ENCODE measurements at regions not wholly inside any gene's neighbourhood (a gene's known extent, or its start where the extent isn't known, plus 50 kb on each side); places are given as distances from the start of the nearest gene placed in this dataset.

DNA sequence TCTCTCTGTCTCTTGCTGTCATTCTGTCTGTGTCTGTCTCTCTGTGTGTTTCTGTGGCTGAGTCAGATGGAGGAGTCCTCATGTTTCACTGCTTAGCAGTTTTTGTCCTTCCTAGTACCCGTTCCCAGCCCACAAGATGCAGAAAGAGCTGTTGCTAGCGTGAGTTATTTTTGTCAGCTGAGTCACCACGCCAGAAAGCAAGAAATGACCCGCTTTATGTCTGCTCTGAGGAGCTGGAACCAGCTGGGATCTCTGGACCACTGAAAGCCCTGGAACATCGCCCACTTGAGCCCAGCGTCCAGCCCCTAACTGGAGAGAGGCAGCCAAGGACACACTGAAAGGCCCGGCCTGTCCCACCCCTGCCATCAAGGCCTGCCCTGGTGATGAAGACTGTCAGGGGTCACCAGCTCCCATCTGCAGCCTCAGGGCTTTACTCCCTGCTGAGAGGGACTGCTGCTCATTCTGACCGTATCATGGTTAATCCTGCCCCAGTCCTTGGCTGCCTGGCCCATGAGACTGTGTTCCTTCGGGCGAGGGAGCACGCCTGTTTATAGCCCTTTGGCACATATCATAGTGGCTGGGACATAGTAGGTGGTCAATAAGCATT, 101.7 kb upstream of the TPM1 start:
- no peak for DNase-seq (ENCODE audit: low read depth in 3 of 3)

DNA sequence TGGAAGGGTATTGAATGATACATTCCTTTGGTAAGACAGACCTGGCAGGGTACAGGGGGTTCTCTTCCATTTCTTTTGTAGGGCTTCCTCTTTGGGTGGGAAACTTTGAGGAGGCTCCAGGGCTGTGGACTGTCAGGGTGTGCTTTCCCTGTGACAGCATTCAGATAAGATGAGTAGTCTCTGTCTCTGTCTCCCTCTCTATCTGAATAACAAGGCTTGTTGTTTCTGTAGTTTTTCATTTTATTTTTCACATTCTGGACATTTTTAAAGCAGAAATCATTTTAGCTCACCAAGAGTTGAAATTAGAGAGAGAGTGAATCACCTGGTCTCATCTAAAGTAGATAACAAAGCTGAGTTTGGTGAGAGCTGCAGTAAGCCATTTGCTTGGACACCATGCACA, 100.8 kb upstream of the TPM1 start:
- no peak for DNase-seq (ENCODE audit: low read depth in 3 of 3)

DNA sequence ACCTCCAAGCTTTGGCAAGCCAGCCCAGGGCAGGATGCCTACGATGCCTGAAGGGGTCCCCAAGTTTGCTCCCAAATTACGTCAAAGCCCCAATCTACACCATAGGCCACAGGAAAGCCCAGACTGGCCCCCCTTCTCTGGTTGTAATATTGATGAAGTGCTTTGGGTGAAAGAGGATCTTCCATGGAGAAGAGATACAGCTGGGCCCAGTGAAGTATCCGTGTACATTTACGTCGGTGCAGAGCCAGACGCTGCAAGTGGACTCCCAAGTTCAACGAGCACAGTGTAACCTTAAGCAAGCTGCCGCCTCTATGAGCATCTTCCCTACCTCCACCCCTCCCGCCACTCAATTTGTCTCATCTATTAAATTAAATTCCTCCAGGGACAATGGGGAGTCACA, 100.1 kb upstream of the TPM1 start:
- no peak for DNase-seq (ENCODE audit: low read depth in 3 of 3)

DNA sequence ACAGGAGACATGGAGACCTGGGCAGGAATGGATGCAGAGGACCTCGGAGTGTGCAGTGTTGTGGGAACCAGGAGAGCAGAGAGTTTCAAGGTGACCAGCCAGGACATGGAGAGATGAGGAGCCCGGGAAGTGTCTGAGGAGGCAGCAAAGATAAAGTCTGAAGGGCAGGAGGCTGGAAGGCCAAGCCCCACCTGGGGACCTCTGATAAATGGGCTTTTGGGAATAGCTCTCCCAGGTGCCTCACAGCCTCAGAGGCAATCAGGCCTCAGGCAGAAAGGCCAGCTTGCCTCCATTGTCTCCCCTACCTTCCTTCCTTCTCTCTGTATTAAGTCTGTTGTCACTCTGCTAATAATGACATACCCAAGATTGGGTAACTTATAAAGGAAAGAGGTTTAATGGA, 97.5 kb upstream of the TPM1 start:
- DNase-seq (ENCODE audit: low read depth in 3 of 3) = no peak

DNA sequence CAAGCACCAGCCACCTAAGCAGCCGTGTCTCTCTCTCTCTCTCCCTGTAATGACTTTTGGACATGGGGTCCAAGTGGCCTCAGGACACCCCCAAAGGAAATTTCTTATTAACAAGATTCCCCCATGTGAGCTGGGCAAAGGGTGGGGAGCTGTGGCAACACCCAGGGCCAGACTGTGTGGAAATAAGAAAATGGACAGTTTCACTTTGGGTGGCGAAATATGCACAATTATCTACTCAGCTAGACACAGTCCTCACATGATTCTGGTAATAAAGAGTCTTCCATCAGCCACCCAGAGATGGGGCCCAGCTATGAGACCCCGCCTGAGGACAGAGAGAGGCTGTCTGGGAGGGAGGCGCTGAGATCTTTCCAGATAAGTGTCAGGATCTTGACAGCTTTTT, 96.8 kb upstream of the TPM1 start:
- no peak for DNase-seq (ENCODE audit: low read depth in 3 of 3)

DNA sequence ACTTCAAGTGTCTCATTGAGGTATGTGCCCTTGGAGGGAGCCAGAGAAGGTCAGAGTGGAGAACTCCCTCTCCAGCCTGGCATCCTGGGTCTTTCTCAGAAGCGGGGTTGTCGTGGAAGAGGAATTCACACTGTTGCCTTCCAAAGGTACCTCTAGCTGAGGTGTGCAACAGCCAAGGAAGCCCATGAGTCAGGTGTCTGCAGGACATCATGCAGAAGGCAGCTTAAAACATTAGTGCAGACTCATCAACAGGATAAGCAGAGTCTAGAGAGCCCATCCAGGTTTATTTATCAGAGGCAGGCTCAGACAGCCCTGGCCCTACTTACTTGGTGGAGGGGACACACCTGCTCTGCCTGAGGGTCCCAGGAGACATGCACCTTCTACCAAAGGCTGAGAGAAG, 95.6 kb upstream of the TPM1 start:
- no peak for DNase-seq (ENCODE audit: low read depth in 3 of 3)

DNA sequence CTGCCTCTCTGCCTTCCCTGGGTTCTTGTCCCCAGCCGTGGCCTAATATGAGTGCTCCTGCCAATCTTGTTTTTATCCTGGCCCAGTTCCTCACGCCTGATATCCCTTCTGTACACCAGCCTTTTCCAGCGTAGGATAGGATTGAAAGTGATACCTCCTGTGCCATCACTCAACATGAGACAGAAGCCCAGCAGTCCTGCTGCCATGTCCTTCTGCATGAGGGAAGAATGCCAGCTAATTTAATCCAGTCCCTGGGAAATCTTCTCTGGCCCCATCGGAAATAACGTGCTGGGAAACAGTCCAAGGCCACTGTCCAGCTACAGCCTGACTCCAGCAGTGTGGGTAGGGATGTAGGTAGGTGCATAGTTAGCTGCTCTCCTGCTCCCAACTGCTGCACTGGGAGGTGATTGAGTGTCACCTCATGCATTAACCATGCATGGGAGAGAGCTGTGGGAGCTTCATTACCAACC, 92.0 kb upstream of the TPM1 start:
- DNase-seq (ENCODE audit: low read depth in 3 of 3) = no peak

DNA sequence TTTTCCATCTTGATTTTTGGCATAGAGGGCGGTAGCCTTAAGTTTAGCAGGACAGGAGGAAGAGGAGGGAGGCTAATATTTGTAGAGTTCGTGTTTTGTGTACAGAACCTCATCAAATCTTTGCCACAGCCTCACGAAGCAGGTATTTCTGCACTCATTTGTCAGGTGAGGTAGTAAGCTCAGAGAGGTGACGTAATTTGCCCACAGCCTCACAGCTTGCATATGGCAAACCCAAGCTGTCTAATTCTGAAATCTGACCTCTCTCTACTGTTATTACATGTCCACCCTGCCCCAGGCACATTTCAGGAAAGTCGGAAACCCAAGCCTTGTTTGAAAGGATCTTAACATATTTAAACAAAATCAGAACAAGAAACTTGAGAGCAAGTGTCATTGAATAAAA, 91.1 kb upstream of the TPM1 start:
- no peak for DNase-seq (ENCODE audit: low read depth in 3 of 3)

DNA sequence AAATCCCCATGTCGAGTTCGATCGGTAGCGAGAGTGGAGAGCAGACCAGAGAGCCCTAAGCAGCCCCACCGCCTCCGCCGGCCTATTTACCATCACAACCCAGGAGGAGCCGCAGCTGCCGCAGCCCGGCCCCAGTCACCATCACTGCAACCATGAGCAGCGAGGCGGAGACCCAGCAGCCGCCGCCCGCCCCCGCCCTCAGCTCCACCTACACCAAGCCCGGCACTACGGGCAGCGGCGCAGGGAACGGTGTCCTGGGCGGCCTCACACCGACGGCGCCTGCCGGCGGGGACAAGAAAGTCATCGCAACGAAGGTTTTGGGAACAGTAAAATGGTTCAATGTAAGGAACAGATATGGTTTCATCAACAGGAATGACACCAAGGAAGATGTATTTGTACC, 89.5 kb upstream of the TPM1 start:
- no peak for DNase-seq (ENCODE audit: low read depth in 3 of 3)

DNA sequence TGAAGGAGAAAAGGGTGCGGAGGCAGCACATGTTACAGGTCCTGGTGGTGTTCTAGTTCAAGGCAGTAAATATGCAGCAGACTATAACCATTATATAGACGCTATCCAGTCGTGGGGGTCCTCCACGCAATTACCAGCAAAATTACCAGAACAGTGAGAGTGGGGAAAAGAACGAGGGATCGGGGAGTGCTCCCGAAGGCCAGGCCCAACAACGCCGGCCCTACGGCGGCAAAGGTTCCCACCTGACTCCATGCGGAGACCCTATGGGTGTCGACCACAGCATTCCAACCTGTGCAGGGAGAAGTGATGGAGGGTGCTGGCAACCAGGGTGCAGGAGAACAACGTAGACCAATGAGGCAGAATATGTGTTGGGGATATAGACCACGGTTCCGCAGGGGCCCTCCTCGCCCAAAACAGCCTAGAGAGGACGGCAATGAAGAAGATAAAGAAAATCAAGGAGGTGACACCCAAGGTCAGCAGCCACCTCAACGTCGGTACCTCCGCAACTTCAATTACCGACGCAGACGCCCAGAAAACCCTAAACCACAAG, 89.0 kb upstream of the TPM1 start:
- no peak for DNase-seq (ENCODE audit: low read depth in 3 of 3)

DNA sequence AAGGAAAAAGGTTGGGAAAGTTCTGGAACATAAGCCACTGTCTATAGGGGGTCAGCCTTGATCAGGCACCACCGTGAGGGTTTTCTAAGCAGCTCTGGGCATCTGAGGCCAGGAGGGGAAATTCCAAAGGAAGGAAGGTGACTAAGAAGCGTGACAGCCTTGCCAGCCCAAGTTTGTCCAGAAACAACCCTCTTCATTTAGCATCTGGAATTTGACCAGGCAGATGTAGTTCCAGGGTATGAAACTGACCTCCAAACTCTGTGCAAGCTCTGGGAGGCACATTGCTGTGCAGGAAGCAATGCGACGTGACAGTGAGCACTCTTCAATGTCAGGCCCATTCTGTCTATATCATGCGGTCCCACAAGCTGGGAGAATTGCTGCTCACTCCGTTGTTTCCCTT, 85.4 kb upstream of the TPM1 start:
- DNase-seq (ENCODE audit: low read depth in 3 of 3) = no peak

DNA sequence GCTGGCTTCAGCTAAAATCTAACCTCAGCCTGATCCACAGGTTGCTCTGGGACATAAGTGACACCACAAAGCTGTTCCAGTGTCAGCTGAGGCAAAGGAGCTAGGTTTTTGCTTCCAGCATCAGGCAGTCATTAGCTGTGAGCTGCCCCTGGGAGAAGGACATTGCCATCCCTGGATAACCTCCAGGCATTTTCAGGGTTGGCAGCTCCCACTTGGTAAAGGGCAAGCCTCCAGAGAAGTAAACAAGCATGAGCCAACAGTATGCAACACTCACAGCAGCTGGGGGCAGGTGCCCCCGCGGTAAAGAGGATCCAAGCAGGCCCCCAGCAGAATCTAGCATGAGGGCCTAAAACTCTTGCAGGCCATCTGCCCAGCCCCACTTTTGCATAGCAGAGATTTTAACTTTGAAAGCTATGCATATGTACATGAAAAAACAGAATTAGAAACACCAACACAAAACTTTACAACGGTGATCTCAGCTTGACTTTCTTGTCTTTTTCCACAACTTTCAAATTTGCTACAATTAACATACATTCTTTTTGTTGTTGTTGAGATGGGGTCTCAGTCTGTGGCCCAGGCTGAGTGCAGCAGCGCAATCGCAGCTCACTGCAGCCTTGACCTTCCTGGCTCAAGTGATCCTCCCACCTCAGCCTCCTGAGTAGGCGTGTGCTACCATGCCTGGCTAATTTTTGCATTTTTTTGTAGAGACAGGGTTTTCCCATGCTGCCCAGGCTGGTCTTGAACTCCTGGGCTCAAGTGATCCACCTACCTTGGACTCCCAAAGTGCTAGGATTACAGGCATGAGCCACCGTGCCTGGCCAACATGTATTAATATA, 83.8 kb upstream of the TPM1 start:
- no peak for DNase-seq (ENCODE audit: low read depth in 3 of 3)

DNA sequence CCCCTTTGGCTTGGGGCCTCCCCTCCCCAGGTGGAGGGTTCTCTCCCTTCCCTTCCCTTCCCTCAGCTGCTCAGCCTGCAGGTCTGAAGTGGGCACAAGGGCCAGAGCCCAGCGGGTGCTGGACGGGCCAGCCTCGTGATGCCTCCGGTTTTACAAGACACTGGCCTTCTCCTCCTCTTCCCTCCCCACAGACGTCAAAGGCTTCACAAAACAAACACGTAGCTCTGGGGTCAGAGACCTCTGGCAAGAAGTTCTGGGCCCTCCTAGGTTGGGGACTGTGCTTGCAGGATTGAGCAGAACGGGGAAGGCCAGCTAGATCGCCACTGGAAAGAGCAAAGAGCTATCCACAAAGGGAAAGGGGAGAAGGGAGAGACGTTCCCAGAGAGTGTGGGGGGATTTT, 81.4 kb upstream of the TPM1 start:
- DNase-seq (ENCODE audit: low read depth in 3 of 3) = no peak

DNA sequence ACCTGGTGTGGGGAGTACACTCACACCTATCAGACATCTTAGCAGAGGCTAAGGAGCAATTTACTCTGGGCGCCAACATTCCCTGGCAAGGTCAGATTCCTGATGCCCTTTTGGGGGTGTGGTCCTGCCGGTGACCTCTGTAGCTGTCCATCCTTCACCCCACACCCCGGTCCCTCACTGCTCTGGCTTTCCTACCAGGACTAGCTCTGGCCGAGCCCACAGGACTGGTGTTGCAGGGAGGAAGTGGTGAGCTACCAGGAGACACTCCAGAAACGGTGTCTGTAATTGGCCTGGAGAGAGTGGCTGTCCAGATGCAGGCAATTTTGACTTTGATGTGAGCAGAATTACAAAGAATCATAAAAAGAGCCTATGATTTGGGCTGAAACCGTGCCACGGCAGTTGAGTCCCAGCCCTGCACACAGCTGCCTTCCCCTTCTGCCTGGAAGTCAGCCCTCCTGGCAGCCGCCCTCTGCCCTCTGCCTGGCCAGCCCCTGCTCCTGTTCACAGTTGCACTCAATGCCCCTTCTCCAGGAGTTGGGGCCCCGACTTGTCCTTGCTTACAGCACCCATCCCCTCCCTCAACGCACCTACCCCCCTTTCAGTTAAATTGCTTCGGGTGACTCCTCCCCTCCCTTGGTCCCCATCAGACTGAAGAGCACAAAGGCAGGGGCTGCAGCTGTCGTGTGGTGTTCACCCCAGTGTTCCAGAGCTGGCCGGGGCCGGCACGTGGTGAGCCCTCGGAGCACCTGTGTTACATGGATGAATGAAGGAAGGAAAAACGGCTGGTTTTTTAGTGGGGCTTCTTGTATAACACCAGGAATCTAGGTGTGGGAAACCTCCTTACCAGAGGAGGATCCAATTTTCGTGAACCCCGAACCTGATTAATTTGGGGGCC, 80.2 kb upstream of the TPM1 start:
- DNase-seq (ENCODE audit: low read depth in 3 of 3) = no peak

DNA sequence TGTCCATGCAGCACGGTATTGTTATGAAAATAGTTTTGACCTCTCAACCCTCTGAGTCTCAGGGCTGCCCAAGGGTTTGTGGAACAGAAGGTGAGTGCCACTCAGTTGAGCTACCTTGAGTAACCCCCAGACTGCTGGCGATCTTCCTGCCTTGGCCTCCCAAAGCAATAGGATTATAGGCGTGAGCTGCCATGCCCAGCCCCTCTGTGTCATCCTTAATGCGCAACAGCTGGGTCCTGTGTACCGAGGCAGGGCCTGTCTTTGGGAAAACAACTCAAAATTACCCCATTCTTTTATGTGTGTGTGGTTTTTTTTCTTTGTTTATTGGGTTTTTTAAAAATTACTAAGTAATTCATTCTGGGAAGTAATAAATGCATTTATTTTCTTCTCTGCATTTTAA, 78.3 kb upstream of the TPM1 start:
- DNase-seq (ENCODE audit: low read depth in 3 of 3) = no peak

DNA sequence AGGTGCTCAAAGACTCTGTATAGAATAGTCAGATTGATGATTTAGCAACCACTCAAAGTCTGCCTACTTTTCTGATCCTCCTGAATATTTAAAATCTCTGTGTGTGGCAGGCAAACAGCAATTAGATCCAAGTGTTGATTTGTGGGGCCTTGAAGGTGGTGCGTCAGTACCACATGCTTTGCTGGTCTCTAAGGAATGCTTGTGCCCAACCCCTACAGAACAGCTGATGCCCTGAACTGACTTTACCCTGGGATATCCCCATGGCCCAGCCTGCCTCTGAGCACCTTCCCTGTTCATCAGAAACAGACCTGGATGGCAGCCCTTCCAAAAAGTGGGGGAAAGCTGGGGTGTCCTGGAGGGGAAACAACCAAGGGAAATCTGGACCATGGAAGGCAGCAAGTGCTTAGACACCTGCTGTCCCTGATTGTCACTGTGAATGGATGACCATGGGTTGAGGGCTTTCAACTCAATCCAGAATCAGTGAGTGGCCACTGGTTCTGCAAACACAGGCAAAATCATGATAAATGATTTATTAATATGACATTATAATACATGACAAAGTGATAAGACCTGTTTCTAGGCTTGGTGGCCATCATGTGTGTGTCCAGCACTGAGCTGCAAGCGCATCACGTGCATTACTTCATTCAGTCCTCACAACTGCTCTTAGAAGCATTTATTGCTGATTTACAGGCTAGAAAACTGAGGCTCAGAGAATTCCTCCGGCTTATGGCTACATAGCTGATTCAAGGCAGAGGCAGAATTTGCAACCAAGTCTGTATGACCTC, 76.1 kb upstream of the TPM1 start:
- no peak for DNase-seq (ENCODE audit: low read depth in 3 of 3)

DNA sequence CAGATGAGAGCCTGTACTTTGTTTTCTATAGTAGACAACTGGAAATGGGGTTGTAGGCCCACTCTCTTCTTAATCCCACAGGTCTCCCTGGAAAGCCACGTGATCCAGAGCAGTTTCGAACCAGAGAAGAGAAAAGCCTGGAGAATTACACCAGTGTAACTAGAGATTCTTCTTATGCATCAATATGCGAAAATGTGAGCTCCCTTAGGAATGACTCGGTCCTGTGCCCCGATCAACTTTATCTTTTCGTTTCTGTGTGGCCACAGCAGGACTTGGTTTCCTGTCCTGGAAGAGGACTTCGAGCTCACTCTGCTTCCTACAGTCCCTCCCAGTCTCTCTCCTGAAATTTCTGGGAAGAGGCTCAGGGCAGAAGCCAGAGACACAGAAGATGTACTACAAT, 73.8 kb upstream of the TPM1 start:
- DNase-seq (ENCODE audit: low read depth in 3 of 3) = no peak

DNA sequence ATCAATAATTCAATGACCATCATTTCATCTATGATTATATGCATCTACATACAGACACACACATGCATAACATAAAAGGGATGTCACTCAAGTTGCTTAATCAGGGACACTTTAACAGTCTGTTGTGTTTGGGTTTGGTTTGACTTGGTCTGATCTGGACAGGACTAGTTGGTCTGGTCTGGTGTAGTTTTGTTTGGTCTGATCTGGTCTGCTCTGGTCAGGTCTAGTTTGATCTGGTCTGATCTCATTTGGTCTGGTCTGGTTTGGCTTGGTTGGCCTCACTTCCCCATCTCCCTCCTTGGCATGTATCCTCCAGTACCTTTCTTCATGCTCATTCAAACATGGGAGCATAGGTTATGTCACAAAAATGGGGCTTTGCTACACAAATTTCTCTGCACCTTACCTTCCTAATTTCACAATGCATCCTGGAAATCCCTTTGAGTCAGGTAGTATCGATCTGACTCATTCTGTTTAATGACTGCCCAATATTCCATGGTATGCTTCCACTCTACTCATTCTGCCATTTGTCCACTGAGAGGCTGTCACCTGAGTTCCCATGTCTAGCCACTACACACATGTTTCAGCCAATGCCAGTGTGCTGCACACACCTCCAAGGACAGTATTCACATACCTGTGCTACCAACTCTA, 73.0 kb upstream of the TPM1 start:
- no peak for DNase-seq (ENCODE audit: low read depth in 3 of 3)

DNA sequence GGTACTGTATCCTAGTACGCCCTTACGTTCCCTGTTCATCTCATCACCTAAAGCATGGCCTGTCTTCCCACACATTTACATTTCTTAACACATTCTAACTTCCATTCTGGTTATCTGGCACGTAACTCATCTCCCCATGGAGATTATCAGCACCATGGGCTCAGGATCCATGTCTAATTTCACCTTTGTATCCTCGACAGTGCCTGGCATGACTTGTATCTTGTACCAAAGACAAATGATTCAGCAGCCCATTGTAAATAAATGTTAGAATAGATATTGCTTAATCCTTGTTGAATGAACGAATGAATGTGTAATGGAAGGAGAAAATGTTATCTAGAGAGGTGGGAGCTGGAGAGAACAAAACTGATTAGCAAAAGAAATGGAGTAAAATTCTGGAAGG, 69.7 kb upstream of the TPM1 start:
- DNase-seq (ENCODE audit: low read depth in 3 of 3) = no peak

DNA sequence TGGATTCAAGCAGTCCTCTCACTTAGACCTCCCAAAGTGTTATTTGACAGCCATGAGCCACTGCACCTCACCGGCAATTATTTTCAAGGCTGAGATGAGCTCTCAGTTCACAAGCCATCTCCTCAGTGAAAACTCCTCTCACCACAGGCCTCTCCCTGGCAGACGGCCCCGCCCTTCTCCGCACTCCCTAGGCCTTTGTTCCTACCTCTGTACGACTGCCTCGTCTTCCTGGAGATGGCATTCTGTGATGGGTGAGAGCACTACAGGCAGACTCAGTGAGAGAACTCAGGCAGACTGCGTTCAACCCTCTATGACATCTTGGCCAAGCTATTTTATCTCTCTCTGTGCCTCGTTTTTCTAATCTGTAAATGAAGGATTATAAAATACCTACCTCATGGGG, 67.0 kb upstream of the TPM1 start:
- no peak for DNase-seq (ENCODE audit: low read depth in 3 of 3)

DNA sequence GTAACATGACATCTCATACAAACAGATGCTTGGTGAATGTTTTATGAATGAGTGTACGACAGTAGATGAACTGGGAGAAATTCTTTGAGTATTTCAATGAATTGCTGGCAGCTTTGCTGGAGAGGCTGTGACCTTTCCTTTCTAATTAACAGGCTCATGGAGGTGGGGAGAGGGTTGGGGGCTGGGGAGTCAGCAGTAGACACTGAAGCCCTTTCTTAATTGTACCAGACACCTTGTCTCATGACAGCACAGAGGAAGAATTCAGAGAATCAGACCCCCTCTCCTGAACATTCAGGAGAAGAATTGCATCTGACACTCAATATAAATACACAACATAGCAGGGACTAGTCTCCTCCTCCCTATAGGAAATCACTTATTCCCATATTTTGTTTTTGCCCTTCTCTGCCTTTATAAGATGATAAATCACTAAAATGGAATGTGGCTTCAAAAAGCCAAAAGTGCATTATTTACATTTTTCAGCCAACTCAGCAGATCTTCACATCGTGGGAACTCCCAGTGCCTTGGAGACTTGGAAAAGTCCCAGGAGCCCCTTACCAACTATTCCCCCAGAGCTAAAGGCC, 66.2 kb upstream of the TPM1 start:
- DNase-seq (ENCODE audit: low read depth in 3 of 3) = no peak

All from stimulated activated CD4-positive, alpha-beta T cell treated with anti-CD3 and anti-CD28 coated beads, TNF-alpha, amount 100 ng/mL, for 24 hours (primary cell).